ENCODE measurements at regions not wholly inside any gene's neighbourhood (a gene's known extent, or its start where the extent isn't known, plus 50 kb on each side); places are given as distances from the start of the nearest gene placed in this dataset.
"Not testable (repeated sequence)": the region's sequence is repeated elsewhere in the genome, so short reads cannot be mapped to it uniquely, and the experiment has no call there.

GRCh38 chr10:109593682-109594081 is 329.6 kb downstream of the XPNPEP1 start:
- DNase-seq (ENCODE audit: low read depth, low spot score), result no peak
- Mint-ChIP-seq H3K4me1 (no peaks in the 10 kb centered on the region), H3K27me3 (ENCODE audit: low read depth) (no peaks in the 10 kb centered on the region), H3K4me3 (no peak overlapping the region), H3K9me3 (peaks cover 11% of the 10 kb centered on the region), H3K36me3 (ENCODE audit: low read depth) (no peaks in the 10 kb centered on the region), H3K27ac (ENCODE audit: unreplicated experiment) (no peak overlapping the region)
- TF ChIP-seq CTCF (conservative IDR thresholded peaks at IDR 0.05), result no peak

GRCh38 chr10:109592391-109592790 is 330.9 kb downstream of the XPNPEP1 start:
- Mint-ChIP-seq H3K36me3 (ENCODE audit: low read depth) (no peaks in the 10 kb centered on the region), H3K9me3 (peaks cover 4% of the 10 kb centered on the region), H3K27ac (ENCODE audit: unreplicated experiment) (no peak overlapping the region), H3K4me1 (peaks cover 10% of the 10 kb centered on the region), H3K4me3 (no peak overlapping the region), H3K27me3 (ENCODE audit: low read depth) (no peaks in the 10 kb centered on the region)
- no peak for TF ChIP-seq CTCF (conservative IDR thresholded peaks at IDR 0.05)
- DNase-seq (ENCODE audit: low read depth, low spot score), result no peak

GRCh38 chr10:109591601-109592000 is 331.7 kb downstream of the XPNPEP1 start:
- H3K4me3 Mint-ChIP-seq, result no peak overlapping the region

GRCh38 chr10:109588259-109588658 is 335.1 kb downstream of the XPNPEP1 start:
- DNase-seq (ENCODE audit: low read depth, low spot score), result no peak
- H3K4me3 Mint-ChIP-seq, result no peak overlapping the region
- H3K4me1 Mint-ChIP-seq, result peaks cover 19% of the 10 kb centered on the region
- no peaks in the 10 kb centered on the region for H3K36me3 Mint-ChIP-seq (ENCODE audit: low read depth)
- no peak for TF ChIP-seq CTCF (conservative IDR thresholded peaks at IDR 0.05)
- H3K9me3 Mint-ChIP-seq, result peaks cover 3% of the 10 kb centered on the region
- no peaks in the 10 kb centered on the region for H3K27me3 Mint-ChIP-seq (ENCODE audit: low read depth)
- H3K27ac Mint-ChIP-seq (ENCODE audit: unreplicated experiment), result peak overlapping the region; percentile 63

More at GRCh38 chr10:109591601-109592000, 331.7 kb downstream of the XPNPEP1 start:
- no peak for DNase-seq (ENCODE audit: low read depth, low spot score)
- no peaks in the 10 kb centered on the region for H3K36me3 Mint-ChIP-seq (ENCODE audit: low read depth)
- H3K9me3 Mint-ChIP-seq, result peaks cover 3% of the 10 kb centered on the region
- no peak for TF ChIP-seq CTCF (conservative IDR thresholded peaks at IDR 0.05)
- no peaks in the 10 kb centered on the region for H3K27me3 Mint-ChIP-seq (ENCODE audit: low read depth)
- peaks cover 17% of the 10 kb centered on the region for H3K4me1 Mint-ChIP-seq
- H3K27ac Mint-ChIP-seq (ENCODE audit: unreplicated experiment), result no peak overlapping the region

- Mint-ChIP-seq H3K9me3 (peaks cover 3% of the 10 kb centered on the region), H3K27me3 (ENCODE audit: low read depth) (no peaks in the 10 kb centered on the region), H3K36me3 (ENCODE audit: low read depth) (no peaks in the 10 kb centered on the region), H3K4me3 (no peak overlapping the region), H3K4me1 (peaks cover 19% of the 10 kb centered on the region), H3K27ac (ENCODE audit: unreplicated experiment) (no peak overlapping the region)
- DNase-seq (ENCODE audit: low read depth, low spot score), result no peak
- no peak for TF ChIP-seq CTCF (conservative IDR thresholded peaks at IDR 0.05)
These were observed 335.9 kb downstream of the XPNPEP1 start for GRCh38 chr10:109587366-109587765.

- Mint-ChIP-seq H3K4me1 (no peaks in the 10 kb centered on the region), H3K9me3 (peaks cover 6% of the 10 kb centered on the region), H3K27me3 (ENCODE audit: low read depth) (no peaks in the 10 kb centered on the region), H3K4me3 (no peak overlapping the region), H3K36me3 (ENCODE audit: low read depth) (peaks cover 2% of the 10 kb centered on the region), H3K27ac (ENCODE audit: unreplicated experiment) (no peak overlapping the region)
- no peak for TF ChIP-seq CTCF (conservative IDR thresholded peaks at IDR 0.05)
- no peak for DNase-seq (ENCODE audit: low read depth, low spot score)
These were observed 366.9 kb downstream of the XPNPEP1 start for GRCh38 chr10:109556399-109556798.

GRCh38 chr10:109542050-109542603 is 381.2 kb downstream of the XPNPEP1 start:
- DNase-seq (ENCODE audit: low read depth, low spot score); H3K9me3 Mint-ChIP-seq; H3K27me3 Mint-ChIP-seq (ENCODE audit: low read depth); H3K27ac Mint-ChIP-seq (ENCODE audit: unreplicated experiment); H3K4me1 Mint-ChIP-seq; H3K4me3 Mint-ChIP-seq; H3K36me3 Mint-ChIP-seq (ENCODE audit: low read depth): not testable (repeated sequence)

Measured in neural crest cell (in vitro differentiated cells).